ENCODE measurements at regions not wholly inside any gene's neighbourhood (a gene's known extent, or its start where the extent isn't known, plus 50 kb on each side); places are given as distances from the start of the nearest gene placed in this dataset.

DNA sequence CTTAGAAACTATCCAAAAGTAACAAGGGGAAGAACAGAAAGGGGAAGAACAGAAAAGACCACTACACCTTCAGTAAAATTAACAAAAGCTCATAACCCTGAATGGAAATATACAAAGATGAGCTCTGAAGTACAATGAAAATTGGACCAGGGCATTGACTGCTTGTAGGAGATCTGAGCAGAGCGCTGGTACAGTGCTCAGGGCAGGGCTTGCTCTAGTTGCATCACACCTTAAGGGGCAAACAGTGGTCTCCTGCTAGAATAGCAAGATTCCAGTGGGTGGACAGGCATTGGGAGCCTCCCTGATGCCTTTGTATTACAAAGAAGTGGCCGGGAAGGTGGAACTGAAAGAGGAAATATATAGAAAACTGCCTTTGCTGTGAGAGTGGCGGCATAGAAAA lies 111.9 kb upstream of the RGS1 start:
- TF ChIP-seq TAF1 (IDR thresholded peaks at IDR 0.05; ENCODE audit: borderline replicate concordance, insufficient read depth, low read length) = no peak
- no peak for TF ChIP-seq SIN3A (IDR thresholded peaks at IDR 0.05; ENCODE audit: borderline replicate concordance, insufficient read depth, low read length)
- TF ChIP-seq, protein P1, sequence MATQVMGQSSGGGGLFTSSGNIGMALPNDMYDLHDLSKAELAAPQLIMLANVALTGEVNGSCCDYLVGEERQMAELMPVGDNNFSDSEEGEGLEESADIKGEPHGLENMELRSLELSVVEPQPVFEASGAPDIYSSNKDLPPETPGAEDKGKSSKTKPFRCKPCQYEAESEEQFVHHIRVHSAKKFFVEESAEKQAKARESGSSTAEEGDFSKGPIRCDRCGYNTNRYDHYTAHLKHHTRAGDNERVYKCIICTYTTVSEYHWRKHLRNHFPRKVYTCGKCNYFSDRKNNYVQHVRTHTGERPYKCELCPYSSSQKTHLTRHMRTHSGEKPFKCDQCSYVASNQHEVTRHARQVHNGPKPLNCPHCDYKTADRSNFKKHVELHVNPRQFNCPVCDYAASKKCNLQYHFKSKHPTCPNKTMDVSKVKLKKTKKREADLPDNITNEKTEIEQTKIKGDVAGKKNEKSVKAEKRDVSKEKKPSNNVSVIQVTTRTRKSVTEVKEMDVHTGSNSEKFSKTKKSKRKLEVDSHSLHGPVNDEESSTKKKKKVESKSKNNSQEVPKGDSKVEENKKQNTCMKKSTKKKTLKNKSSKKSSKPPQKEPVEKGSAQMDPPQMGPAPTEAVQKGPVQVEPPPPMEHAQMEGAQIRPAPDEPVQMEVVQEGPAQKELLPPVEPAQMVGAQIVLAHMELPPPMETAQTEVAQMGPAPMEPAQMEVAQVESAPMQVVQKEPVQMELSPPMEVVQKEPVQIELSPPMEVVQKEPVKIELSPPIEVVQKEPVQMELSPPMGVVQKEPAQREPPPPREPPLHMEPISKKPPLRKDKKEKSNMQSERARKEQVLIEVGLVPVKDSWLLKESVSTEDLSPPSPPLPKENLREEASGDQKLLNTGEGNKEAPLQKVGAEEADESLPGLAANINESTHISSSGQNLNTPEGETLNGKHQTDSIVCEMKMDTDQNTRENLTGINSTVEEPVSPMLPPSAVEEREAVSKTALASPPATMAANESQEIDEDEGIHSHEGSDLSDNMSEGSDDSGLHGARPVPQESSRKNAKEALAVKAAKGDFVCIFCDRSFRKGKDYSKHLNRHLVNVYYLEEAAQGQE (IDR thresholded peaks at IDR 0.05; ENCODE audit: insufficient read depth in 1 of 2, low read depth in 2 of 2, low read length in 2 of 2) = no peak

All from PFSK-1 (cell line).